ENCODE measurements at regions not wholly inside any gene's neighbourhood (a gene's known extent, or its start where the extent isn't known, plus 50 kb on each side); places are given as distances from the start of the nearest gene placed in this dataset.

- no peak for DNase-seq (ENCODE audit: low read depth, low spot score)
Measured at GRCh38 chr7:84248843-84249242, 54.3 kb upstream of the SEMA3A start.

DNA sequence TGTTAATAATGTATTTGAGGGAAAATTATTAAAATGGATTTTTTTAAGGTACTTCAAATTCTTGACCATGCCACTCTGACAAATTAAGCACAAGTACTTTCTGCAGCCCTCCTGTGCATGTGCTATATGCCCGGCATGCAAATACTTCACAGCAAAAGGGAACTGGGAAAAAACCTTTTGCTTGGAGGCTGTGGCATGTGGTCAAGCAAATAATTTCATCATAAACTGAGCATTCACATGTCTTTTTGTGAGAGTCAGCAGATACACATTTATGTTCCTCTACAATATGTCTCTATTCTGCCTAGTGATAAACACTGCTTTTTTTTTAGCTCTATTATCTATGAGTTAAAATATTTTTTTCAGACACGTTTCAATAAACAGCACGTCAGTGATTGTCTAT is 53.7 kb upstream of the SEMA3A start:
- no peak for DNase-seq (ENCODE audit: low read depth, low spot score)

- no peak for DNase-seq (ENCODE audit: low read depth, low spot score)
Measured at GRCh38 chr7:84247591-84247990, 53.0 kb upstream of the SEMA3A start.

DNA sequence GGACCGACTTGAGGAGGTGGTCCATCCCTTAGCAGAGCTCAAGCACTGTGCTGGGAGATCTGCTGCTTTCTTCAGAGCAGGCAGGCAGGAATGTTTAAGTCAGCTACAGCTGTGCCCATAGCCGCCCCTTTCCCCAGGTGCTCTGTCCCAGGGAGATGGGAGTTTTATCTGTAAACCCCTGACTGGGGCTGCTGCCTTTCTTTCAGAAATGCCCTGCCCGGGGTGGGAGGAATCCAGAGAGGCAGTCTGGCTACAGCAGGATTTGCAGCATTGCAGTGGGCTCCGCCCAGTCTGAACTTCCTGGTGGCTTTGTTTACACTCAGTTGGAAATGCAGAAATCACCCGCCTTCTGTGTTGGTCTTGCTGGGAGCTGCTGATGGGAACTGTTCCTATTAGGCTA is 51.2 kb upstream of the SEMA3A start:
- DNase-seq (ENCODE audit: low read depth, low spot score), result no peak

Data from brain pericyte (primary cell).